Lower lobe of right lung (tissue), 2 donors: ENCODE measurements at regions not wholly inside any gene's neighbourhood (a gene's known extent, or its start where the extent isn't known, plus 50 kb on each side); places are given as distances from the start of the nearest gene placed in this dataset.

Experiments
- ATAC-seq, 2 donors: fragments of 200-7000 bp; cut with Tn5 transposase; one replicate each; pipeline ENCODE4 v1.9.1; 2020 to 2022; ENCODE audit warnings: mild to moderate bottlenecking in 2 of 2, moderate library complexity in 2 of 2
- DNase-seq: peaks from one replicate; pipeline ENCODE4 v3.0.0-alpha.2; 2020
- H3K27ac ChIP-seq: fragments of 200-600 bp; one replicate; pipeline ENCODE4 v1.8.0; 2022
- H3K27me3 ChIP-seq: fragments of 200-600 bp; one replicate; pipeline ENCODE4 v1.8.0; 2022; ENCODE audit warnings: low read depth
- H3K36me3 ChIP-seq: fragments of 200-600 bp; one replicate; pipeline ENCODE4 v1.8.0; 2022; ENCODE audit warnings: mild to moderate bottlenecking
- H3K4me1 ChIP-seq: fragments of 200-600 bp; one replicate; pipeline ENCODE4 v1.8.0; 2022
- H3K4me3 ChIP-seq: fragments of 200-600 bp; one replicate; pipeline ENCODE4 v1.8.0; 2022; ENCODE audit warnings: mild to moderate bottlenecking
- H3K9me3 ChIP-seq: fragments of 200-600 bp; one replicate; pipeline ENCODE4 v1.8.0; 2022
- CTCF ChIP-seq: fragments of 200-600 bp; IDR thresholded peaks from one replicate; pipeline ENCODE4 v1.8.0; 2022; ENCODE audit warnings: antibody characterized with exemption, mild to moderate bottlenecking
- intact Hi-C: fragments of 100-400 bp; cut with DNase I; formaldehyde crosslinking; loops from one replicate; pipeline ENCODE4 v1.11.0; 2022
- donor health status: DM: no; HTN: yes; CAD: no; lungs with severe emphysema.

GRCh38 chr5:33046091-33046490 is 335.0 kb downstream of the NPR3 start:
- Histone ChIP-seq H3K27ac (no peak overlapping the region), H3K36me3 (no peaks in the 10 kb centered on the region), H3K27me3 (no peaks in the 10 kb centered on the region), H3K4me1 (no peaks in the 10 kb centered on the region), H3K9me3 (peaks cover 6% of the 10 kb centered on the region), H3K4me3 (no peak overlapping the region)
- ATAC-seq (no peak), DNase-seq (no peak)
- TF ChIP-seq CTCF = no peak
- intact Hi-C loops = no loop called here

- intact Hi-C loops = no loop called here
- ATAC-seq (no peak), DNase-seq (no peak)
- H3K4me3 ChIP-seq = no peak overlapping the region
- no peaks in the 10 kb centered on the region for H3K4me1 ChIP-seq
- no peak overlapping the region for H3K27ac ChIP-seq
- TF ChIP-seq CTCF = no peak
- H3K36me3 ChIP-seq = no peaks in the 10 kb centered on the region
- H3K27me3 ChIP-seq = no peaks in the 10 kb centered on the region
- H3K9me3 ChIP-seq = no peaks in the 10 kb centered on the region
These were observed 337.2 kb downstream of the NPR3 start for GRCh38 chr5:33048315-33048714.

- H3K4me1 ChIP-seq = no peaks in the 10 kb centered on the region
- ATAC-seq (peak in 1 of 2 donors; percentile 27), DNase-seq (no peak)
- H3K4me3 ChIP-seq = no peak overlapping the region
- TF ChIP-seq CTCF = no peak
- H3K27ac ChIP-seq = no peak overlapping the region
- H3K36me3 ChIP-seq = no peaks in the 10 kb centered on the region
- no peaks in the 10 kb centered on the region for H3K27me3 ChIP-seq
- intact Hi-C loops = no loop called here
- no peaks in the 10 kb centered on the region for H3K9me3 ChIP-seq
These were observed 338.2 kb downstream of the NPR3 start for GRCh38 chr5:33049298-33049697.

- Histone ChIP-seq H3K36me3 (no peaks in the 10 kb centered on the region), H3K27ac (no peak overlapping the region), H3K27me3 (no peaks in the 10 kb centered on the region), H3K9me3 (no peaks in the 10 kb centered on the region), H3K4me3 (no peak overlapping the region), H3K4me1 (no peaks in the 10 kb centered on the region)
- intact Hi-C loops = no loop called here
- DNase-seq = no peak
- ATAC-seq = peak in 1 of 2 donors; percentile 35
- TF ChIP-seq CTCF = no peak
These were observed 338.7 kb downstream of the NPR3 start for GRCh38 chr5:33049842-33050241.

- DNase-seq = no peak
- H3K4me3 ChIP-seq = no peak overlapping the region
- no peak overlapping the region for H3K27ac ChIP-seq
- H3K4me1 ChIP-seq = no peaks in the 10 kb centered on the region
- no peaks in the 10 kb centered on the region for H3K27me3 ChIP-seq
- ATAC-seq = no peak
- intact Hi-C loops = no loop called here
- no peak for TF ChIP-seq CTCF
- H3K36me3 ChIP-seq = no peaks in the 10 kb centered on the region
- no peaks in the 10 kb centered on the region for H3K9me3 ChIP-seq
These were observed 348.0 kb downstream of the NPR3 start for GRCh38 chr5:33059081-33059480.

GRCh38 chr5:33065131-33065530 is 354.0 kb downstream of the NPR3 start:
- no peaks in the 10 kb centered on the region for H3K27me3 ChIP-seq
- H3K4me3 ChIP-seq = no peak overlapping the region
- no peaks in the 10 kb centered on the region for H3K9me3 ChIP-seq
- H3K4me1 ChIP-seq = no peaks in the 10 kb centered on the region
- H3K36me3 ChIP-seq = no peaks in the 10 kb centered on the region
- no peak for TF ChIP-seq CTCF
- intact Hi-C loops = no loop called here
- H3K27ac ChIP-seq = no peak overlapping the region
- ATAC-seq (no peak), DNase-seq (no peak)
